GM19463 (cell line): ENCODE measurements at regions not wholly inside any gene's neighbourhood (a gene's known extent, or its start where the extent isn't known, plus 50 kb on each side); places are given as distances from the start of the nearest gene placed in this dataset.

ENCODE experiments used
- ATAC-seq: cut with Tn5 transposase; IDR thresholded peaks from one replicate; pipeline ENCODE4 v1.9.1; 2021; ENCODE audit warnings: mild to moderate bottlenecking, moderate library complexity; ENCODE audit not compliant: unreplicated experiment

DNA sequence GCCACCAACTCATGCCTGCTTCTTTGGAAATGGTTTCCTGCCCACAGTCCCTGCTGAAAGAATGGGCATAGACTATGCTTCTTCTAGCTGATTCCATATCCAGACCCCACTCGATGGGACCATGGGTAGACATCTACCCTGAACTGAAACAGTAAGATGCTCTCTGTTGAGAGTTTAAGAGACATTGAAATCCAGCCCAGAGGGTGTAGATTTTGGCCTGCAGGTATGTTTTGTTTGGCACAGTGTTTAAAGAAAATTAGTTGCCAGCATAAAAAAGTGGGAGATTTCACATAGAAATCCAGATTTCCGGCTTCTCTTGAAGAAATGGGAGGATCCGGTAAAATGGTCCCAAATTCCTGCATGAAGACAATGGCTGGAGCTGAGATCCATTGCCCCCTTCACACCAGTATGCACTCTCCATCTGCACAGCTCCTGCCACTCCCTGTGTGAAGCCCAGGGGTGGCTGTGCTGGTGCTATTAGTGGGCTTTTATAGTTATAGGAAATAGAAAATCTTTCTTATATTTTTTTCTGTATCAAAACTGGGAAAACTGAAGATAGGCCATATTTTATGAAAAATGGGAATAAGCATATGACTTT, 218.1 kb downstream of the PTEN start:
- ATAC-seq = no peak

DNA sequence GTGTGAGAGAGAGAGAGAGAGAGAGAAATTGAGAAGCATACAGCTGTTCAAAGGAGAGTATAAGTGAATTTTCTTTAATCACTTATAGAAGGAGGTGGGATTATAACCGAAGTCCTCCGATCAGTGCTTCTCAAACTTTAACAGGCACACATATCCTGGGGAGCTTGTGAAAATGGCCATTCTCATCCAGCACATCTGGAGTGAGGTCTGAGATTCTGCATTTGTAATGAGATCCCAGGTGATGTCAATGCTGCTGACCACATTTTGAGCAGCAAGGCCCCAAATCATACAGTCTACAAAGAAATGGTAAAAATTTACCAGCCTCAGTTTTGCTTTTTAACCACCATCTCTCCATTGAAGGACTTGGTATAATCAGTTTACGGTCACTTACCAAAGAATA, 219.0 kb downstream of the PTEN start:
- peak; percentile 27 for ATAC-seq

DNA sequence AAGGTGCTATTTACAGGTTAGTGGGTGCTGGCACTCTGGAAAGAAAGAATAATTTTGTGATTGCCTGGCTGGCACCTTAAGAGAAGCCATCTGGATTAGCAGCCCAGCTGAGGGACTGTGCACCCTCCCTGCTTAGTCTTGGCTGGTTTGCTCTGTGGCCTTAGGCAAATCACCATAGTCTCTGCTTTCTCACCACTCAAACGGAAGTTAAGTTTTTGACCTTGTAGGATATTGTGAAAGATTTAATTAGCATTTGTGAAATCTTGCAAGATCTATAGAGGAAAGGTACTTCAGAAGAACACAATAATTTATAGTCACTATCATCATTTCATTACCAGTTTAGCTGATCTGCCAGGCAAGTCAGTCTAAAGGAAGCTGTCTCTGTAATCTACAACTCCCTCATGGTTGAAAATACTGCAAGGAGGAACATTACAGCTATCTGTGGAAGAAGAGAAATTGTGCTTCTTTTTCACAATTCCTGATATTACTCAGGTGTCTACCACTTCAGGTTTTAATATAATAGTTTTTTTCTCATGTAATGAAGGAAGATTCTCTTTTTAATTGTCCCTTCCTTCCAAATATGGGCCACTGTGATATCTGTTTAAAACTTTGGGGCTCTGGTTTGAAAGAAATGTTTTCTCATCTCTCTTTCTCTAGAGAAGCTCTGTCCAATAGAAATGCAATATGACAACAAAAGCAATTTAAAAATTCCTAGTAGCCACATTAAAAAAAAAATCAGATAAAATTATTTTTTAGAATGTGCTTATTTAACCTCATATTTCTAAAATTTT, 219.6 kb downstream of the PTEN start:
- peak; percentile 72 for ATAC-seq

DNA sequence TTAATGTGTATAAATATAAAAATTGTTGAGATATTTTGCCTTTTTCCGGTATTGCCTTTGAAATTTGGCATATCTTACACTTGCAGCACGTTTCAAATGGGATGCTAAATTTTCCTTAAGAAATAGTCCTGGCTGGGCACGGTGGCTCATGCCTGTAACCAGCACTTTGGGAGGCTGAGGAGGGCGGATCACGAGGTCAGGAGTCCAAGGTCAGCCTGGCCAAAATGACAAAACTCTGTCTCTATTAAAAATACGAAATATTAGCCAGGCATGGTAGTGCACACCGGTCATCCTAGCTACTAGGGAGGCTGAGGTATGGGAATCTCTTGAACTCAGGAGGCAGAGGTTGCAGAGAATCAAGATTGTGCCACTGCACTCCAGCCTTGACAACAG, 220.2 kb downstream of the PTEN start:
- ATAC-seq = no peak

DNA sequence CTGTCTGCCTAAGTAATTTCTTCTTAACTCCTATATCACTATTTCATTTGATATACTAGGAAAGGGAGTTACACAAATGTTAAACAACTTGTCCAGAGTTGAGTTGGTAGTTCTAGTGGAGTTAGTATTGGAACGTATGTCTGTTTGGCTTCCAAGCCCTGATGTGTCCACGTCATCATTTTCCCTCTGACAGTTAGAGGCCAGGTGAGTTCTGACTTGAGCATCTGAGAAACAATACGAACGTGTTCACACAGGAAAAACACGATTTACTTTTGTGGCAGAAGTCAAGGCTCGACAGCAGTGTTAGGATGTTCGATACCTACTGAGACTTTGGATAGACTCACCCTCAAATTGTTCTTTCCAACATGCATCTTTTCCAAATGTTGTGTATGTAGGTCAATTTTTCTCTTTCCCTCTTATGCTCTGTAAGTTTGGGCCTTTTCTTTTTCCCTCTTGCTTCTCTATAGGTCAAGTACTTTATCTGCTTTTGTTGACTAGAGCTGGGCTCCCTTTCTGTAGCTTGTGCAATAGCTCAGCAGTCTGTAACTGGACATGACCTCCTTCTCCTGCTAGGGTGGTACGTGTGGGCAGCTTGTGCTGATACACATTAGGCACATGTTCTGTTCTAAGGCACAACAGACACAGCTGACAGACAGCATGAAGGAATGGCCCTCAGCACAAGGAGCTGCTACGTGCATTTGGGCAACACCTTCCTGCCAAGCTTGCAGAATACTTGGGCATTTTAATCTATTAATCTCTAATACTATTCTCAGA, 222.9 kb downstream of the PTEN start:
- no peak for ATAC-seq

DNA sequence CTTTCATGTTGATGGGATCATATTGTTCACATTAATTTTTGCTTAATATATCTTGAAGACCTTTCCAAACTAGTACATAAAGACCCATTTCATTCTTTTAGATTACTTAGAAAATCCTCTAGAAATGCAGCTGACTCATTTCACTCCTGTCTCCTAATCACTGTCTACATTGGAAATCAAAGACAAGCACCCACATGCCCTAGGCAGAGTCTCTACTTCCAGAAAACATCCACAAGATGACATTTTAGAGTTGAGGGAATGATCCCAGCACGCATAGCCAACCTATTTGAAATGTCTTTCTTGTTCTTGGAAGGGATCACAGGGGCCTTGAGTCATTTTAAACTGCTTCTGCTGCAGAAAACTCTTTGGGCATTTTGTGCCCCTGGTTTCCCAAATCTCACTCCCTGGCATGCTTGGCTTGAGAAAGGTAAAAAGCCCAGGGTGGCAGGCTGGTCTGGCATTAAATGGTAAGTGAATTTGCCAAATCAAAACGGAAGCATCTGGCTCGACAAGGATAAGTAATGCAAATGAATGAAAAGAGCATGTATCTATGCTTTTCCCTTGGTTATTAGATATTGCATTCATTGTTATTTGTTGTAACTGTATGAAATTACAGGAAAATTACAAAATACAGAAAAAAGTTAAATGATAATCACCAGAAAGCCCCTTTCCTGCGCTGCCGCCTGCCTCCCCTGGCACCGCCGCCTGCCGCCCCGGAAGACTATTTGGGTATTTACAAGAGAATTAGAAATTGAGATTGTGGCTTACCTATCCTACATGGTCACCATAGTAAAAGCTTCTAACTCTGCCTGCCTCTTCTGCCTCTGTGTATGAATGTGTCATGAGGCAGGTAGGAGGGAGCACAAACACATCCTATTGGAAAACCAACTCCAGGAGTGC, 225.3 kb downstream of the PTEN start:
- no peak for ATAC-seq

DNA sequence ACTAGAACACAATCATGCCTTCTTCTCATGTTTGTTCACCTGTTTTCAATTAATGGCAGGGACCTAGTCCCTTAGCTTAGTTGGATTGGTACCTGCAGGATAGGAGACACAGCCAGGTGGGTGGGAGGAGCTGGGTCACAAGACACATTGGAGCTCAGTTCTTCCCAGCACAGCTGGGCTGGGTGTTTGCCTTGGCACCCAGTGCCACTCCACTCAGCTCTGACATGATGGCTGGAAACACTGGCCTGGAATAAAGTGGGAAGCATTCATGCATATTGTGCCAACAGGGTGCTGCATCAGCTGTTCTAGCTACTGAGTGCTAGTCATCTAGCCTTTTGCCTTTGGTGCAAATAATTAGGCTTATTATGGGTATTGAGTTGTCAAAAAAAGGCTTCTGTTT, 226.1 kb downstream of the PTEN start:
- ATAC-seq = no peak

DNA sequence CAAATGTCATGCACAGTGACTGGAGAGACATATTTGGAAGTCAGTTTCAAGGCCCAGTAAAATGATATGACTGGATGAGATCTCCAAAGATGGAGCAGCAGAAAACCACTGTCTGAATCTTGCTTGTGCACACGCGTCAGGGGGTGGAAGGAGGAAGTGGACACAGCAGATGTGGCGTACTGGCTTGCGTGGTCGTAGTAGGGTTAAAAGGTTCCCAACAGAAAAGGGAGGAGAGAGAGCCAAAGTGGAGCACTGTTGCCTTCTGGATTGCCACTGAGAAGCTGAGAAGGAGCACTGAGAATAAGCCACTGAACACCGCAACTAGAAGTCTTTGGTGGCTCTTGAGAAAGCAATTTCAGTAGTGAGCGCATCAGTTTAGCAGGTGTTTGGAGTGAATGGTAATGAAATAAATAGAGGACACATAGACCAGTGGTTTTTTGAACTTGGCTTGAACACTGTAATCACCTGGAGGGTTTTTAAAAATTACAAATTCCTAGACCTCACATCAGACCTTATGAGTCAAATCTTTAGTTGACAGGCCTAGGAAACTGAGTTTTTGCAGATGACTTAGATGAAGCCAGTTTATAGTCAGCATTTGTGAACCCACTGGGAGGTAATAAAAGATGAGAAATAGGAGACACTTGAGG, 227.3 kb downstream of the PTEN start:
- ATAC-seq = peak; percentile 21

DNA sequence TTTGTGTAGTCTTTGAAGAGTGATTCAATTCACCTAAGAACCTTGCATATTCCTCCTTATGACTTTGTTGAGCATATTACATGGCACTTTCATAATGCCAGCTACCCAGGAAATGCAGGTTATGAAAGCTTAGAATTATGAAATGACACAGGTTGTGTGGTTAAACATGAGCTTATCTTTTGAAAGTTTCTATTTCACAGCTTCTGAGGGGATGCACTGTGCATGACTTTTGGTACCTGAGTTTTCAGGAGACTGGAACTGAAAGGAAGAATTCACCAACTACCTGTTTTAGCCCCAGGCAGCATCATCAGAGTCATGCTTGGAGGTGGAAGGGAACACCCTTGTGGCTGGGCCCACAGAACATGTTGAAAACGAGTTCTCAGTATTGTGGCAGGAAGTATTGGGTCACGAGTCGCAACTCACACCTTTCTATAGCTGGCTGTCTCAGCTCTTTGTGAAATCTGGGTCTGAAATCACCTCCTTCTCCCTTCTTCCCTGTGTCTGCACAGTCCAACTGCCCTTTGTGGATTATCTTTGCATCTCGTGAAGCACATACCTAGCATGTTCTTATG, 228.2 kb downstream of the PTEN start:
- ATAC-seq = peak; percentile 73

DNA sequence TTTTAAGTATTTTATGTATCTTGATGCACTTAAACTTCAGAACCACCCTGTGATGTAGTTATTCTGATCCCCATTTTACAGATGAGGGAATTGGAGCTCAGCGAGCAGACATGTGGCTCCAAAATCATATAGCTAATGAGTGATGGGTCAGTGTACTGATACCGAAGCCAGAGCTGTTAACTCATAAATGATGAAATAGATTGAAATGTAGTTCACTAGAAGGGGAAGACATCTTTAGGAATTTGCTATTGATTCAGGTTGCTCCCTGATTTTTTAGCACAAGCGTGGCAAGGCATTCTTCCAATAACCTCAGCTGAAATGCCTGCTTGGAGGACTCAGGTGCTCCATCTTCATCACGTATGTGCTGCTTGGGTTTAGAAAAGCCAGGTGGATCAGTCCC, 228.8 kb downstream of the PTEN start:
- ATAC-seq = no peak

DNA sequence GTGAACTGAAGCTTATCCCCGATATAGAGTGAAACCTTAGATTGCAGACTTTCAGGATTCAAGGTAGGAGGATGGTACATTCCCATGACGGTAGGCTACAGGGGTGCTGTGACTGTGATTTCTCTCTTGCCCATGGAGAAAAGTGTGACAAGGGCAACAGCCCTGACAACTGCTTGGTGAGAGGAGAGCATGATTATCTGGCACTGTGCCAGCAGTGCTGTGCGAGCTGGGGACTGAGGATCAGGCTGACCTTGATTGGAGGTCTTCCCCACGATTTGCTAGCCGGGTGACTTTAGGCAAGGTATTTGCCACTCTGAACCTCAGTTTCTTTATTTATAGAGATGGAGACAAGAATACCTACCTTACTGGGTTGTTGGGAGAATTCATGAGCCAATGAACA, 229.5 kb downstream of the PTEN start:
- ATAC-seq = no peak

DNA sequence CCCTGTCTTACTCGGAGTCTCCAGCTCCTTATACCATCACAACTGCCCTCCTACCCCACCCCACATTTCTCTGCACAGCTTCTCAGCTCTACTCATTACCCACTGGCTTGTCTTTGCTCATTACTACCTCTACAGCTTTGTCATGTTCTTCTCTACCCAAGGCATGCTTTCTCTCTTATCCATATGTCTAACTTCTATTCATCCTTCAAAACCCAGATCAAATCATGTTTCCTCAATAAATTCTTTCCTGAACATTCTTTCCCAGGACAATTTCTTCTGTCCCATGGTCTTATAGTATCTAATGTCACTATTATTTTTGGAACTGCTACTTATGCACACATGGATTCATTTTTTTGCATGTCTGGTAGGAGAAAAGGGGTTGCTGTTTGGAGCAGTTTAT, 231.4 kb downstream of the PTEN start:
- no peak for ATAC-seq

DNA sequence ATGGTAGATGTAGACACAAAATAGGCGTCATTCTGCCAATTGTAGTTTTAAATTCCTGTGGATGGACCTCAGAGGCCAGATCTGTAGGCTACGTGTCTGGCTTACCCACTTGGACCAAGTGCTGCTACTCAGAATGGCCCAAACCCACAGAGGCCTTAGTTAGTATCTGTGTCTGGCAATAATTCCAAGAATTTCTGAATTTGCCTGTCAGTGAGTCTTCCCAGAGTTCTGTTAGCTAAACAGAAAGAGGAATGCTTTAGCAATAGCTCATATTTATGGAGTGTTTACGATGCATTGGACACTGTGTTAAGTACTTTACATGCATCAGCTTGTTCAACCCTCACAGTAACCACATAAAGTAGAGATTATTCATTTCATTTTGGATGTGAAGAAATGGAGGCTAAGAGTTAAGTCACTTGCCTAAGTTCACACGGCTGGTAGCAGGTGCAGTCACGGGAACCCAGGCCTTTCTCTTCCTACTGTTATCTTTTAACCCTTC, 231.8 kb downstream of the PTEN start:
- no peak for ATAC-seq

DNA sequence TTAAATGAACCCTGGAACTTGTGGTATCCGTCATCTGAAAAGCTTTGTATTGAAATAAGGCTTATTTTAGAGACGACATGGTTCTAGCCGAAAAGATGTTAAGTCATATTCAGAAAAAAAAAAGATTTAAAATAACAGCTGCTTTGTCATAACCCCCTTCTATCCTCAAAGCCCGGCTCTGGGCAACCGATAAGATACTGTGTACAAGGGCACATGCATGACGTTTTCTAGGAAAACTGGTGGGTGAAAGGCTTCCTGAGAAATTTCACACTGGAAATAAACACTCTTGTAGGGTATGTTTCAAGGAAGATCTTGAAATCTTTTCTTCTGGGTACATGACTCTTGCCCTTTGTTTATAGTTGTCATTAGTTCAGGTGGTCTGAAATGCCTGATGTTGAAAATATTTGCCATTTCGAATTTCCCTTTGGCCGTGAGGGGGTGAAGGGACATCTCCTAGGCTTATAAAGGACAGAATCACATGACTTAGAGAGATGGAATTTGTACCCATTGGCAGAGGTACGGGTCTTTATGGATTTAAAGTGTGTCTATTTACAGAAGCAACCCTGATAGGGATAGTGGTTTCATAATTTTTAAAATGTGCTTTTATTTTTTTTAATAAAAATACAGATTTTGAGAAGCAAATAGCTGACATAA, 232.5 kb downstream of the PTEN start:
- ATAC-seq = no peak

DNA sequence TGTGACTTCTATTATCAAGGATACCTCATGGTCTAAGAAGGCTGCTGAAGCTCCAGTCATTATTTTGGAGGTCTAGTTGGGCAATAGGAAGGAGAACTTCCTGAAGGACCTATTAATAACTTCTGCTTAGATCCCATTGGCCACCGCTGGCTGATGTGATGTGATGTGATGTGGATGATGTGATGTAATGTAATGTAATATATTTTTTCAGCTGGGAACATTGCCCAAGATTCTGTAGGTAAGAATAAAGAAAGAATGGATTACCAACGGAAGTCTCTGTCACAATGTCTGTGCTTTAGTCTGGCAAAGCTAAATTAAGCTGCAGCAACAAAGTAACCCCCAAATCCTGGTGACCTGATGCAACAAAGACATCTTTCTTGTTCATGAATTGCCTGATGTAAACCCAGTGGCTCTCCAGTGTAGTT, 233.7 kb downstream of the PTEN start:
- ATAC-seq = no peak

DNA sequence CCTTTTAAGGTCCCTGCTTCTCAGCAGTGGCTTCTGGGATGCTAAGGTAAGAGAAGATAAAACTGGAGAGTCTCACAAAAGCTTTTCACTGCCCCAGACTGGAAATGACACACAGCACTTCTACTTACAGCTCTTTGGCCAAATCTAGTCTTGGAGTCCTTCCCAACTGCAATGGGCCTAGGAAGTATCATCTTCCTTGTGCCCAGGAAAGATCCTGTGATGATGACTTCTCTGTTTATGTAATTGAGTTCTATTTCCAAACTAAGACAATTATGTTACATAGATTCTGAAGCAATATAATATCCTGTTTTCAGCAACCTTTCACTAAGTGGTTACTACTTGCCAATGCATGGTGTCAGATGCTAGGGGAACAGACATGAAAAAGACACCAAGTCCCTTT, 234.1 kb downstream of the PTEN start:
- ATAC-seq = no peak

DNA sequence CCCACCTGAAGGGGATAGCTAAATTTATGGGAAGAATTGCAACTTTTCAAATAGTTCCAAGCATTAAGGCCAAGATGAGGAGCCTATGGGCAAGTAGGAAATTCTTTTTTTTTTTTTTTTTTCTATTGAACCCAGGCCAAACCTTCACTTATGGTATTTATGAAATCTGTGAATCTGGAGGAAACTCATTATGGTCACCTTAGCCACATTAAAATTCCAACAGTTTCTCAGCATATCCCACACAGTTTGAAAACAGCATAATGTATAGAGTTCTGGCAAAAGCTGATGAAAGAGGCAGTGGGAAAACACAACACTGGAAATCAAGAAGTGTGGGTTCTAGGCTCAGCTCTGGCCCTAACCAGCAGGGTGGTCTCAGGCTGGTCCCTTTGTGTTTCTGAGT, 236.9 kb downstream of the PTEN start:
- no peak for ATAC-seq

DNA sequence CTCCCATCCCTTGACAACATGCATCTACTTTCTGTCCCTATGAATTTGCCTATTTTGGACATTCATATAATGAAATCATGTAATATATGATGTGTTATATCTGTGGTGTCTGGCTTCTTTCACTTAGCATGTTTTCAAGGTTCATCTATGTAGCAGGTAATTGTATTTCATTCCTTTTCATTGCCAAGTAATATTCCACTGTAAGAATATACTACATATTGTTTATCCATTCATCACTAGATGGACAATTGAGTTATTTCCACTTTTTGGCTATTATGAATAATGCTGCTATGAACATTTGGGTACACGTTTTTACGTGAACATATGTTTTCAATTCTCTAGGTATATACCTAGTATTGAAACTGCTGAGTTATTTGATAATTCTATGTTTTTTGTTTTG, 238.2 kb downstream of the PTEN start:
- no peak for ATAC-seq

DNA sequence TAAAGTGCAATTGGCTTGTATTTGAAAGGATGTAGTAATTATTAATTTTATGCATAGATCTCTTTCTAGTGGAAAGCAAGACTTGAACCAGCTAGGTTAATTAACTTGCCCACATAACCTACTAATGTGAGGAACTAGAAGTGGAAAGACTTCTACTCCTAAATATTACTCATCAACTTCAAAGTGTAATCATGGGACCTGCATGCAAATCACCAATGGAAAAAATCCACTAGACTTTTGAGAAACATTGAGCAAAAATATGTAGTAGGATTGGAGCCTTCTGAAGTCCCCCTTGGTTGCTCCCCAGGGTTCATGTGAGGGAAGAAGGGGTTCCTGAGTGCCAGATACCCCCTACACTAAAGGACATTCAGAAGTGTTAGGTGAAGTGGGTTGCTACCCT, 240.2 kb downstream of the PTEN start:
- ATAC-seq = no peak
